IMR-90 (cell line): ENCODE measurements at regions not wholly inside any gene's neighbourhood (a gene's known extent, or its start where the extent isn't known, plus 50 kb on each side); places are given as distances from the start of the nearest gene placed in this dataset.

Source experiments
- ATAC-seq: fragments of 200-7000 bp; cut with Tn5 transposase; 2 replicates; pipeline ENCODE4 v1.9.1; 2020; ENCODE audit warnings: low read depth, mild to moderate bottlenecking, moderate library complexity
- BruUV-seq: library from RNA; stranded (reverse); fragments of 400-500 nt; replicated peaks from 2 replicates; lab custom pipeline; 2021; lab: Mats Ljungman, UMichigan
- CTCF ChIA-PET: fragments of 300-600 bp; formaldehyde crosslinking; extraction: SDS; loops from one replicate; lab custom pipeline; 2021; ENCODE audit warnings: antibody characterized with exemption; lab: Yijun Ruan, JAX
- POLR2A ChIA-PET: fragments of 300-600 bp; sonication (Branson Sonifier 250); formaldehyde crosslinking; loops from one replicate; lab custom pipeline; 2022; ENCODE audit warnings: antibody characterized with exemption; ENCODE audit not compliant: unreplicated experiment; lab: Charles Lee
- DNase-seq: peaks from one replicate; pipeline ENCODE4 v3.0.0; 2013
- H2AFZ ChIP-seq: replicated peaks from 2 replicates; pipeline ENCODE3; 2013; ENCODE audit warnings: low read length, mild to moderate bottlenecking; ENCODE audit not compliant: poor library complexity
- H2AK5ac ChIP-seq: 2 replicates; pipeline ENCODE4 v1.6.1; 2013; ENCODE audit warnings: low read depth, low read length, inconsistent platforms
- H2AK9ac ChIP-seq: replicated peaks from 2 replicates; pipeline ENCODE3; 2013; ENCODE audit warnings: mild to moderate bottlenecking, low read depth, low read length, moderate library complexity; ENCODE audit not compliant: poor library complexity
- H2BK120ac ChIP-seq: 2 replicates; pipeline ENCODE4 v1.6.1; 2013; ENCODE audit warnings: low read depth, low read length, inconsistent platforms
- H2BK15ac ChIP-seq: 3 replicates; pipeline ENCODE4 v1.6.1; 2013; ENCODE audit warnings: low read depth, low read length, inconsistent platforms
- H2BK20ac ChIP-seq: 2 replicates; pipeline ENCODE4 v1.6.1; 2013; ENCODE audit warnings: low read depth, mild to moderate bottlenecking, inconsistent platforms, low read length, moderate library complexity
- H2BK5ac ChIP-seq: 2 replicates; pipeline ENCODE4 v1.6.1; 2013; ENCODE audit warnings: mild to moderate bottlenecking, low read depth, low read length, inconsistent platforms; ENCODE audit not compliant: poor library complexity, severe bottlenecking
- H3K14ac ChIP-seq: replicated peaks from 2 replicates; pipeline ENCODE4 v1.6.1; 2013; ENCODE audit warnings: low read depth, low read length, inconsistent platforms
- H3K18ac ChIP-seq: 2 replicates; pipeline ENCODE4 v1.6.1; 2013; ENCODE audit warnings: low read depth, low read length, control low read depth
- H3K23ac ChIP-seq: 2 replicates; pipeline ENCODE4 v1.6.1; 2013; ENCODE audit warnings: low read depth, low read length, inconsistent platforms
- H3K27ac ChIP-seq: 2 replicates; pipeline ENCODE4 v1.5.1; 2013; ENCODE audit warnings: mild to moderate bottlenecking, control low read depth, low read length; ENCODE audit not compliant: insufficient read depth
- H3K27me3 ChIP-seq: 2 replicates; pipeline ENCODE4 v1.6.1; 2013; ENCODE audit warnings: low read length; ENCODE audit not compliant: control insufficient read depth, insufficient read depth
- H3K36me3 ChIP-seq: 2 replicates; pipeline ENCODE4 v1.6.1; 2013; ENCODE audit warnings: low read length, mixed read lengths; ENCODE audit not compliant: control insufficient read depth, insufficient read depth
- H3K4ac ChIP-seq: 2 replicates; pipeline ENCODE4 v1.6.1; 2013; ENCODE audit warnings: low read depth, low read length, inconsistent platforms
- H3K4me1 ChIP-seq: 2 replicates; pipeline ENCODE4 v1.6.1; 2013; ENCODE audit warnings: low read length, mixed read lengths; ENCODE audit not compliant: control insufficient read depth, insufficient read depth
- H3K4me2 ChIP-seq: 2 replicates; pipeline ENCODE4 v1.6.1; 2013; ENCODE audit warnings: low read depth, mild to moderate bottlenecking, control low read depth, low read length, moderate library complexity
- H3K4me3 ChIP-seq: 2 replicates; pipeline ENCODE4 v1.5.1; 2013; ENCODE audit warnings: low read depth, mild to moderate bottlenecking, control low read depth, low read length, moderate library complexity; ENCODE audit not compliant: insufficient read depth
- H3K56ac ChIP-seq: 2 replicates; pipeline ENCODE4 v1.6.1; 2013; ENCODE audit warnings: low read length, inconsistent platforms; ENCODE audit not compliant: insufficient read depth; ENCODE audit errors: extremely low read depth
- H3K79me1 ChIP-seq, 2 experiments: 2 replicates each; pipeline ENCODE4 v1.6.1; 2013; ENCODE audit warnings: low read length in 2 of 2, inconsistent platforms in 1 of 2, low read depth in 1 of 2
- H3K9ac ChIP-seq: 2 replicates; pipeline ENCODE4 v1.6.1; 2013; ENCODE audit warnings: low read depth, low read length, control low read depth
- H3K9me1 ChIP-seq: 2 replicates; pipeline ENCODE4 v1.6.1; 2013; ENCODE audit warnings: low read length, inconsistent platforms; ENCODE audit not compliant: insufficient read depth
- H3K9me3 ChIP-seq: 2 replicates; pipeline ENCODE4 v1.6.1; 2013; ENCODE audit warnings: low read length; ENCODE audit not compliant: control insufficient read depth, insufficient read depth
- H4K20me1 ChIP-seq: 2 replicates; pipeline ENCODE4 v1.6.1; 2013; ENCODE audit warnings: low read length, inconsistent platforms; ENCODE audit not compliant: insufficient read depth
- H4K5ac ChIP-seq: 2 replicates; pipeline ENCODE4 v1.6.1; 2013; ENCODE audit warnings: mild to moderate bottlenecking, low read depth, low read length, control low read depth
- H4K8ac ChIP-seq, 2 experiments: 2 replicates each; pipeline ENCODE4 v1.6.1; 2013; ENCODE audit warnings: low read depth in 2 of 2, low read length in 2 of 2, control low read depth in 1 of 2, inconsistent platforms in 1 of 2
- H4K91ac ChIP-seq: 2 replicates; pipeline ENCODE4 v1.6.1; 2013; ENCODE audit warnings: low read depth, low read length, inconsistent platforms; ENCODE audit not compliant: insufficient read depth
- BHLHE40 ChIP-seq: fragments of 150-350 bp; IDR thresholded peaks from 2 replicates; pipeline ENCODE4 v1.6.1; 2016; ENCODE audit warnings: mild to moderate bottlenecking, low read depth, low read length
- CEBPB ChIP-seq: IDR thresholded peaks from 2 replicates; pipeline ENCODE4 v1.6.1; 2012; ENCODE audit warnings: low read depth, low read length, improper control_type of control experiment
- CHD1 ChIP-seq: IDR thresholded peaks from 2 replicates; pipeline ENCODE4 v1.6.1; 2012; ENCODE audit warnings: low read depth, low read length, improper control_type of control experiment
- FOS ChIP-seq: fragments of 150-350 bp; IDR thresholded peaks from 2 replicates; pipeline ENCODE4 v1.6.1; 2016; ENCODE audit warnings: low read depth, low read length
- MAZ ChIP-seq: IDR thresholded peaks from 2 replicates; pipeline ENCODE4 v1.6.1; 2012; ENCODE audit warnings: low read depth, mild to moderate bottlenecking, low read length, improper control_type of control experiment, moderate library complexity, borderline replicate concordance
- POLR2A ChIP-seq: IDR thresholded peaks from 2 replicates; pipeline ENCODE4 v1.6.1; 2012; ENCODE audit warnings: mild to moderate bottlenecking, low read depth, low read length
- RCOR1 ChIP-seq: IDR thresholded peaks from 2 replicates; pipeline ENCODE4 v1.6.1; 2012; ENCODE audit warnings: mild to moderate bottlenecking, low read length, improper control_type of control experiment; ENCODE audit not compliant: insufficient replicate concordance
- RFX5 ChIP-seq: IDR thresholded peaks from 2 replicates; pipeline ENCODE4 v1.8.0; 2012; ENCODE audit warnings: low read depth, mild to moderate bottlenecking, low read length, moderate library complexity
- SMC3 ChIP-seq: fragments of 150-350 bp; IDR thresholded peaks from 2 replicates; pipeline ENCODE4 v1.6.1; 2016; ENCODE audit warnings: low read depth, mild to moderate bottlenecking, antibody characterized with exemption, low read length, moderate library complexity
- WGBS, 2 experiments: methylation state at CpG; one replicate each; pipeline versions ENCODE4 v1.1.5 to v1.1.7; 2013; ENCODE audit warnings: missing lambda C conversion rate in 2 of 2; ENCODE audit not compliant: insufficient read length in 1 of 2; ENCODE audit errors: extremely low coverage in 2 of 2; 5-methylcytosine and 5-hydroxymethylcytosine counted together
- dilution Hi-C: fragments of 300-500 bp; cut with HindIII; formaldehyde crosslinking; loops from one replicate; pipeline ENCODE4 v1.14.3; 2018; ENCODE audit warnings: low sequenced_read_pairs; ENCODE audit not compliant: unreplicated experiment
- in situ Hi-C: fragments of 300-500 bp; cut with MboI; formaldehyde crosslinking; loops from 3 replicates; pipeline ENCODE4 v1.14.3; 2019; ENCODE audit warnings: low sequenced_read_pairs, inconsistent platforms, mixed read lengths
- intact Hi-C: fragments of 100-400 bp; cut with micrococcal nuclease; formaldehyde crosslinking; loops from 2 replicates; pipeline ENCODE4 v1.10.0; 2022
- TF ChIP-seq, protein P1 (sequence below): conservative IDR thresholded peaks from 2 replicates; pipeline ENCODE4 v1.5.1; 2012; ENCODE audit warnings: mild to moderate bottlenecking, low read depth, low read length, improper control_type of control experiment

DNA sequence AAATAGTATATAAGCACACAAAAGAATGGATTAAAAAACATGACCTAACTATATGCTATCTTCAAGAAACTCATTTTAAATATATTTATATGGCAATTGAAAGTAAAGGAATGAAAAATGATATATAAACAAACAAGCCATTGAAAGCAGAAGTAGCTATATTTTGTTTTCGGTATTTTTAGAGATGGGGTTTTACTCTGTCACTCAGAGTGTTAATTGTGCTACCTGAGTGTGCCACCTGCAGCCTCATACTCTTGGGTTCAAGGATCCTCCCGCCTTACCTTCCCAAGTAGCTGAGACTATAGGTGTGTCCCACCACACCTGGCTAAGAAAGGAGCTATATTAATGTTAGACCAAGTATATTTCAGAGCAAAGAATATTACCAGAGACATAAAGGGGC is 624.1 kb downstream of the BUD13 start:
- no peak overlapping the region for H2BK20ac ChIP-seq
- TF ChIP-seq CHD1: no peak
- TF ChIP-seq FOS: no peak
- no peak for TF ChIP-seq MAZ
- no peak for TF ChIP-seq RFX5
- TF ChIP-seq SMC3: no peak
- TF ChIP-seq, protein P1, sequence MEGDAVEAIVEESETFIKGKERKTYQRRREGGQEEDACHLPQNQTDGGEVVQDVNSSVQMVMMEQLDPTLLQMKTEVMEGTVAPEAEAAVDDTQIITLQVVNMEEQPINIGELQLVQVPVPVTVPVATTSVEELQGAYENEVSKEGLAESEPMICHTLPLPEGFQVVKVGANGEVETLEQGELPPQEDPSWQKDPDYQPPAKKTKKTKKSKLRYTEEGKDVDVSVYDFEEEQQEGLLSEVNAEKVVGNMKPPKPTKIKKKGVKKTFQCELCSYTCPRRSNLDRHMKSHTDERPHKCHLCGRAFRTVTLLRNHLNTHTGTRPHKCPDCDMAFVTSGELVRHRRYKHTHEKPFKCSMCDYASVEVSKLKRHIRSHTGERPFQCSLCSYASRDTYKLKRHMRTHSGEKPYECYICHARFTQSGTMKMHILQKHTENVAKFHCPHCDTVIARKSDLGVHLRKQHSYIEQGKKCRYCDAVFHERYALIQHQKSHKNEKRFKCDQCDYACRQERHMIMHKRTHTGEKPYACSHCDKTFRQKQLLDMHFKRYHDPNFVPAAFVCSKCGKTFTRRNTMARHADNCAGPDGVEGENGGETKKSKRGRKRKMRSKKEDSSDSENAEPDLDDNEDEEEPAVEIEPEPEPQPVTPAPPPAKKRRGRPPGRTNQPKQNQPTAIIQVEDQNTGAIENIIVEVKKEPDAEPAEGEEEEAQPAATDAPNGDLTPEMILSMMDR: no peak
- no peak for TF ChIP-seq POLR2A
- TF ChIP-seq BHLHE40: no peak
- no peak for TF ChIP-seq RCOR1
- no peak for TF ChIP-seq CEBPB
- no peaks in the 10 kb centered on the region for H3K27me3 ChIP-seq
- H3K4ac ChIP-seq: no peak overlapping the region
- no peak overlapping the region for H2BK5ac ChIP-seq
- H3K14ac ChIP-seq: no peak overlapping the region
- no peak overlapping the region for H3K4me2 ChIP-seq
- H4K5ac ChIP-seq: no peak overlapping the region
- H3K18ac ChIP-seq: no peak overlapping the region
- intact Hi-C loops: no loop called here
- no peak overlapping the region for H3K23ac ChIP-seq
- dilution Hi-C loops: no loop called here
- H4K20me1 ChIP-seq: no peaks in the 10 kb centered on the region
- no TSS peak for BruUV-seq
- no peak overlapping the region for H3K56ac ChIP-seq
- H2AFZ ChIP-seq: no peak overlapping the region
- no peak overlapping the region for H2AK9ac ChIP-seq
- H2BK15ac ChIP-seq: no peak overlapping the region
- H3K9me3 ChIP-seq: no peaks in the 10 kb centered on the region
- H3K9me1 ChIP-seq: no peaks in the 10 kb centered on the region
- H3K79me1 ChIP-seq: no peaks in the 10 kb centered on the region
- DNase-seq (no peak), ATAC-seq (no peak)
- no peak overlapping the region for H3K27ac ChIP-seq
- ChIA-PET POLR2A (no interaction called here), CTCF (no interaction called here)
- no peak overlapping the region for H4K8ac ChIP-seq
- H3K4me3 ChIP-seq: no peak overlapping the region
- H3K36me3 ChIP-seq: no peaks in the 10 kb centered on the region
- H2BK120ac ChIP-seq: no peak overlapping the region
- WGBS, 2 experiments: no CpG with 5 or more reads among the region's 2 CpGs
- H3K4me1 ChIP-seq: no peaks in the 10 kb centered on the region
- H2AK5ac ChIP-seq: no peak overlapping the region
- no peak overlapping the region for H4K91ac ChIP-seq
- no peak overlapping the region for H3K9ac ChIP-seq
- in situ Hi-C loops: no loop called here
